IPS-20b (cell line): ENCODE measurements at regions not wholly inside any gene's neighbourhood (a gene's known extent, or its start where the extent isn't known, plus 50 kb on each side); places are given as distances from the start of the nearest gene placed in this dataset.

Source experiments
- H3K27ac ChIP-seq: one replicate; pipeline ENCODE4 v1.5.1; 2013; ENCODE audit warnings: low read length
- H3K27me3 ChIP-seq: 2 replicates; pipeline ENCODE4 v1.6.1; 2013; ENCODE audit warnings: mild to moderate bottlenecking, low read length, inconsistent platforms; ENCODE audit not compliant: insufficient read depth
- H3K36me3 ChIP-seq: 2 replicates; pipeline ENCODE4 v1.6.1; 2013; ENCODE audit warnings: low read depth, mild to moderate bottlenecking, inconsistent platforms, low read length, moderate library complexity; ENCODE audit not compliant: insufficient read depth
- H3K4me1 ChIP-seq: 2 replicates; pipeline ENCODE4 v1.6.1; 2013; ENCODE audit warnings: mild to moderate bottlenecking, control low read depth, inconsistent platforms, low read length, moderate library complexity; ENCODE audit not compliant: insufficient read depth
- H3K4me3 ChIP-seq: 2 replicates; pipeline ENCODE4 v1.5.1; 2013; ENCODE audit warnings: mild to moderate bottlenecking, low read length, inconsistent platforms
- H3K9ac ChIP-seq: 2 replicates; pipeline ENCODE4 v1.6.1; 2013; ENCODE audit warnings: low read depth, mild to moderate bottlenecking, inconsistent platforms, low read length, moderate library complexity
- H3K9me3 ChIP-seq: 2 replicates; pipeline ENCODE4 v1.6.1; 2013; ENCODE audit warnings: mild to moderate bottlenecking, low read depth, low read length, inconsistent platforms; ENCODE audit not compliant: insufficient read depth

DNA sequence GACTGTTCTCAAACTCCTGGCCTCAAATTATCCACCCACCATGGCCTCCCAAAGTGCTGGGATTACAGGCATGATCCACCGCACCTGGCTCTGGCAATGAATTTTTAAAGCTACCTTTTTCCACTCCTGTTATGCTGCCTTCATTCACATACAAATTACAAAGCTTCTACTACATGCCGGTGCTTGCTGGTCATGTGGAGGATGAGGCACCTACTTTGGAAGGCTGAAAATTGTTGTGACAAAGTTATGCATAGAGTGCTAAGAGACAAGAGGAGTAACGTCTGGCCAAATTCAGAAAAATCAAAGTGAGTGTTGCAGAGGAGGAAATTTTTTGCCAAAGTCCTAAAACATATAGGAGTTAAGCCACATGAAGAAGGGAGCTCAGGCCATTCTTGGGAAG lies 191.7 kb upstream of the PPFIA2 start:
- no peak overlapping the region for H3K9ac ChIP-seq
- no peaks in the 10 kb centered on the region for H3K27me3 ChIP-seq
- no peaks in the 10 kb centered on the region for H3K4me1 ChIP-seq
- no peaks in the 10 kb centered on the region for H3K9me3 ChIP-seq
- no peaks in the 10 kb centered on the region for H3K36me3 ChIP-seq
- H3K27ac ChIP-seq: no peak overlapping the region
- H3K4me3 ChIP-seq: no peak overlapping the region

DNA sequence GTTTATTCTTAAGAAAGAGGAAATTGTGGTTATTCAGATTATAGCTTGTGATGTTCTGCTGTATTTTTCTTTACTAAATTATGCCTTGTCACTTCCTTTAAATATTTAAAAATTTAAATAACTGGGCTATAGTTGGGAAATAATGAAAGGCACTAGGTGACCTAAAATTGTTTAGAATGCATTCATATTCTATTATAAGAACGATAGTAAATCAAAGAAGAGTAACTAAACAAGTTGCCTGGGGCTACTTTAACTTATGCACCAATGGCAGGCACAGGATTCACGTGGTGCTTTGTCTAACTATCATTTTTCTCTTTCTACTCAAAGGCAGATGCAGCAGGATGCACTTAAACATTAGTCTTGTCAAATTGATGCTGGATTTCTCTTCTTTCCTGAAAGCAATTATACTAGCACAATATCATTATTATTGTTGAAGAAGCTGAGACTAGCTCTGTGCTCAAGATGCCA lies 190.7 kb upstream of the PPFIA2 start:
- H3K9me3 ChIP-seq: no peaks in the 10 kb centered on the region
- H3K36me3 ChIP-seq: no peaks in the 10 kb centered on the region
- H3K4me1 ChIP-seq: no peaks in the 10 kb centered on the region
- H3K27me3 ChIP-seq: no peaks in the 10 kb centered on the region
- no peak overlapping the region for H3K4me3 ChIP-seq
- no peak overlapping the region for H3K27ac ChIP-seq
- H3K9ac ChIP-seq: no peak overlapping the region

- Histone ChIP-seq H3K27me3 (no peaks in the 10 kb centered on the region), H3K4me3 (no peak overlapping the region), H3K9me3 (no peaks in the 10 kb centered on the region), H3K9ac (no peak overlapping the region), H3K27ac (no peak overlapping the region), H3K36me3 (no peaks in the 10 kb centered on the region), H3K4me1 (no peaks in the 10 kb centered on the region)
Measured at GRCh38 chr12:81949416-81949815, 190.3 kb upstream of the PPFIA2 start.

- H3K9ac ChIP-seq: no peak overlapping the region
- no peaks in the 10 kb centered on the region for H3K4me1 ChIP-seq
- H3K27me3 ChIP-seq: no peaks in the 10 kb centered on the region
- H3K27ac ChIP-seq: no peak overlapping the region
- H3K9me3 ChIP-seq: no peaks in the 10 kb centered on the region
- no peak overlapping the region for H3K4me3 ChIP-seq
- no peaks in the 10 kb centered on the region for H3K36me3 ChIP-seq
Measured at GRCh38 chr12:81944886-81945285, 185.7 kb upstream of the PPFIA2 start.

DNA sequence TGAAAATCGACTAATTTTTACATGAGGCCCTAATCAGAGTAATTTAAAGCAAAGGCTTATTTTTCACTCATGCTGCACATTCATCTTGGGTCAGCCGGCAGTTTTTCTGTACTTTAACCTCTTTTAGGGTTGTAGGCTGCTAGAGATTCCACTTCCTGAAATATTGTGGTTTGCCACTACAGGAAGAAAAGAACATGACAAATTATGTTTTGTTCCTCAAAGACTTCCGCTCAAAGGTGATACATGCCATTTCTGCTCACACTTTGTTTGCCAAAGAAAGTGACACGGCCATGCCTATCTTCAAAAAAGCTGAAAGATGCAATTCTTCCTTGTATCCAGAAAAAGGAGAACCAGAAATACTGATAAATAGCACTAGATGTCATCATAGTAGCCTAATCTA lies 183.4 kb upstream of the PPFIA2 start:
- H3K27me3 ChIP-seq: no peaks in the 10 kb centered on the region

GRCh38 chr12:81930037-81930436 lies 170.9 kb upstream of the PPFIA2 start:
- H3K9me3 ChIP-seq: no peaks in the 10 kb centered on the region
- H3K36me3 ChIP-seq: no peaks in the 10 kb centered on the region
- no peaks in the 10 kb centered on the region for H3K4me1 ChIP-seq
- no peak overlapping the region for H3K9ac ChIP-seq
- no peak overlapping the region for H3K4me3 ChIP-seq
- no peaks in the 10 kb centered on the region for H3K27me3 ChIP-seq
- no peak overlapping the region for H3K27ac ChIP-seq

More for the DNA sequence above, 183.4 kb upstream of the PPFIA2 start:
- Histone ChIP-seq H3K27ac (no peak overlapping the region), H3K9ac (no peak overlapping the region), H3K4me1 (no peaks in the 10 kb centered on the region), H3K36me3 (no peaks in the 10 kb centered on the region), H3K4me3 (no peak overlapping the region), H3K9me3 (no peaks in the 10 kb centered on the region)

- Histone ChIP-seq H3K9ac (no peak overlapping the region), H3K27me3 (no peaks in the 10 kb centered on the region), H3K9me3 (peaks cover 13% of the 10 kb centered on the region; the same call in 1 of the 2 replicates), H3K36me3 (no peaks in the 10 kb centered on the region), H3K27ac (no peak overlapping the region), H3K4me1 (no peaks in the 10 kb centered on the region), H3K4me3 (no peak overlapping the region)
Measured at GRCh38 chr12:81896771-81897170, 137.6 kb upstream of the PPFIA2 start.

DNA sequence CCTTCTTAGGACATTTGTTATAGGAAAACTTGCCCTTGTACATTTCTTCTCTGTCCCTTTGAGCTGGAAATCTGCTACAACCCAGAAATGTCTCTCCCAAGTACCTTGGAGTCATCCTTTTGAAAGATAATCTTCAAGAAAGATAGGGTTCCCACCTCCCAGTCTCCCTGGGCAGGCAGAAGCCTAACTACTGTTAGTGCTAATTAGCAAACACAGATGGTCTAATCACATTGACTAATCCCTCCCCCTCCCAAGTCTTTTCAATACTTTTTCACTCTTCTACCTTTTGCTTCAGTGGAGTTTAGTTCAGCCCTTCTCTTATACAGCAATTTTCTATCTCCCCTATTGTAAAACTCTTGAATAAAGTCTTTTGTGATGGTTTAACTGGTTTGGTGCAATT lies 129.8 kb upstream of the PPFIA2 start:
- Histone ChIP-seq H3K27me3 (no peaks in the 10 kb centered on the region), H3K27ac (no peak overlapping the region)

DNA sequence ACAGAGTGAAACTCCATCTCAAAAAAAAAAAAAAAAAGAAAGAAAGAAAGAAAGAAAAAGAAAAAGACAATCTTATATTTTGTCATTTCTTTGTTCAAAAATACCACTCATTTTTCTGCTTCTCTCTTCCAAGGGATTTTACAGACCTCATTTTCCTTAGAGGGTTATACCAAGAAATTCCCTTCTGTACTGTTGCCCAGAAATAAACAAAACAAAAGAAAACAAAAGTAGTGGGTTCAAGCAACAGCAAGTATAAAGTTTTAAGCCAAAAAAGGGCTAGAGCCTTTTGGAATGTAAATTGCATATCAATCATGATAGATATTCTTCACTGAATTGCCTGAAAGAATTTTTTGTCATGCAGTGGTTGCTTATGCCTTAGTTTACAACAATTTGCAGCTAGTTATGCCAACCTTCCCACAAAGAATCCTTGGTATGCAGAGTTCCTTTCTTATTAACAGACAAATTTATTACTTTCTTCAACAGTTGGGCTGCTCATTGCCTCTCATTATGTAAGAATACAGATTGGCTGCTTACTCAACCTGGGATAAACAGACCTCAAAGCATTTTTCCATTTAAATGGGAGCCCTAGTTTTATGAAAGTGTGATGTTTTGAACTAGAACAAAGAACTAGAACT lies 129.1 kb upstream of the PPFIA2 start:
- no peaks in the 10 kb centered on the region for H3K36me3 ChIP-seq
- H3K9me3 ChIP-seq: no peaks in the 10 kb centered on the region; the same call in 1 of the 2 replicates
- no peaks in the 10 kb centered on the region for H3K27me3 ChIP-seq
- H3K27ac ChIP-seq: no peak overlapping the region
- no peaks in the 10 kb centered on the region for H3K4me1 ChIP-seq
- no peak overlapping the region for H3K9ac ChIP-seq
- H3K4me3 ChIP-seq: no peak overlapping the region

More for the DNA sequence above, 129.8 kb upstream of the PPFIA2 start:
- Histone ChIP-seq H3K9me3 (no peaks in the 10 kb centered on the region; the same call in 1 of the 2 replicates), H3K4me3 (no peak overlapping the region), H3K36me3 (no peaks in the 10 kb centered on the region), H3K4me1 (no peaks in the 10 kb centered on the region), H3K9ac (no peak overlapping the region)

GRCh38 chr12:81874586-81874985 lies 115.4 kb upstream of the PPFIA2 start:
- Histone ChIP-seq H3K27ac (no peak overlapping the region), H3K36me3 (no peaks in the 10 kb centered on the region), H3K9me3 (no peaks in the 10 kb centered on the region), H3K4me1 (peaks cover 6% of the 10 kb centered on the region; the same call in 1 of the 2 replicates), H3K9ac (no peak overlapping the region), H3K4me3 (no peak overlapping the region), H3K27me3 (no peaks in the 10 kb centered on the region)

DNA sequence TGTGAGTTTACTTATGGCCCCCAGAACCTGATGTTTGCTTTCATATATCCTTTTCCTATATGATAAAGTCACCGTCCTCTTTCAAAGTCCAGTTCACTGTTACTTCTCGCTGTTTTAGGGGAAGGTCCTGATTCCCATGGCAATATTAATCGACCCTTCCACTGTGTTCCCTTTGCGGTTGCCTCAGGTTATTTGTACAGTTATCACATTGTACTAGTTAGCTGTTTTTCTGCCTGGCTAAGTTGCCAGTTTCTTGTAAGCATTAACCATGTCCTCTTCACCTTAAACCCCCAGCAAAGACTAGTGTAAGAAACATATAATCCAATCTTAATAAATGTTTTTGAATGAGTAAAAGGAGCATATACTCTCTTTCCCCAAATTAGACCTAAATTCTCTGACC lies 115.0 kb upstream of the PPFIA2 start:
- Histone ChIP-seq H3K4me1 (peaks cover 6% of the 10 kb centered on the region; the same call in 1 of the 2 replicates), H3K4me3 (no peak overlapping the region), H3K9ac (no peak overlapping the region), H3K27ac (no peak overlapping the region), H3K27me3 (no peaks in the 10 kb centered on the region), H3K9me3 (no peaks in the 10 kb centered on the region), H3K36me3 (no peaks in the 10 kb centered on the region)

DNA sequence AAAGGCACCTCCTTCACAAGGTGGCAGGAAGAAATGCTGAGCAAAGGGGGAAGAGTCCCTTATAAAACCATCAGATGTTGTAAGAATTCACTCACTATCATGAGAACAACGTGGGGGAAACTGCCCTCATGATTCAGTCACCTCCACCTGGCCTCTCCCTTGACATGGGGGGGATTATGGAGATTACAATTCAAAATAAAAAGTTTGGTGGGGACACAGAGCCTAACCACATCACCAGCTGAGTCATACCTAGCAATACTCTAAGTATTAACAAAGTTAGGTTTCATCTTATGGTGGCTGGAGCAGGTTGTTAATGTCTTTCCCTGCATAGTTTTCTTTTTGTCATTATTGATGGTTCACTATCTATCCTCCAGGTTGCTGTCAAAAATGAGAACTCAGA lies 113.2 kb upstream of the PPFIA2 start:
- Histone ChIP-seq H3K9ac (no peak overlapping the region), H3K27ac (no peak overlapping the region), H3K9me3 (no peaks in the 10 kb centered on the region), H3K36me3 (no peaks in the 10 kb centered on the region), H3K27me3 (no peaks in the 10 kb centered on the region), H3K4me1 (peaks cover 6% of the 10 kb centered on the region; the same call in 1 of the 2 replicates), H3K4me3 (no peak overlapping the region)
